H1 (cell line): ENCODE measurements at regions not wholly inside any gene's neighbourhood (a gene's known extent, or its start where the extent isn't known, plus 50 kb on each side); places are given as distances from the start of the nearest gene placed in this dataset.

Experiments used
- CTCF ChIA-PET: fragments of 300-600 bp; sonication (Branson Sonifier 250); formaldehyde crosslinking; loops from one replicate; lab custom pipeline; 2021; ENCODE audit not compliant: partially characterized antibody; lab: Charles Lee
- POLR2A ChIA-PET: fragments of 300-600 bp; sonication (Branson Sonifier 250); formaldehyde crosslinking; loops from one replicate; lab custom pipeline; 2021; ENCODE audit warnings: inconsistent platforms; ENCODE audit not compliant: partially characterized antibody; lab: Charles Lee
- DNase-seq, 2 experiments: peaks; one replicate each; pipeline versions ENCODE4 v3.0.0 to v3.0.0-alpha.2; 2010 to 2022; ENCODE audit warnings: low spot score in 2 of 2, low read depth in 1 of 2, mixed read lengths in 1 of 2
- FAIRE-seq: peaks from 2 replicates; lab custom pipeline; 2011; peaks lifted over from hg19 to GRCh38; lab: Jason Lieb, UNC
- H2AFZ ChIP-seq: 2 replicates; pipeline ENCODE4 v1.8.1; 2012; ENCODE audit warnings: low read length, inconsistent platforms
- H2AK5ac ChIP-seq: 2 replicates; pipeline ENCODE4 v1.6.1; 2013; ENCODE audit warnings: low read depth, low read length
- H2BK120ac ChIP-seq: replicated peaks from 2 replicates; pipeline ENCODE3; 2013; ENCODE audit warnings: low read depth, low read length, inconsistent platforms
- H2BK12ac ChIP-seq: 2 replicates; pipeline ENCODE4 v1.6.1; 2013; ENCODE audit warnings: low read depth, low read length
- H2BK15ac ChIP-seq: 2 replicates; pipeline ENCODE4 v1.6.1; 2013; ENCODE audit warnings: low read length
- H2BK20ac ChIP-seq: 2 replicates; pipeline ENCODE4 v1.6.1; 2013; ENCODE audit warnings: low read length
- H2BK5ac ChIP-seq: 2 replicates; pipeline ENCODE4 v1.6.1; 2013; ENCODE audit warnings: low read depth, low read length
- H3K14ac ChIP-seq: 2 replicates; pipeline ENCODE4 v1.6.1; 2013; ENCODE audit warnings: inconsistent platforms; ENCODE audit not compliant: insufficient read length
- H3K18ac ChIP-seq: 2 replicates; pipeline ENCODE4 v1.6.1; 2013; ENCODE audit warnings: low read length; ENCODE audit errors: extremely low read depth
- H3K23ac ChIP-seq: 2 replicates; pipeline ENCODE4 v1.6.1; 2013; ENCODE audit warnings: inconsistent platforms; ENCODE audit not compliant: insufficient read length
- H3K23me2 ChIP-seq: 2 replicates; pipeline ENCODE4 v1.6.1; 2013; ENCODE audit warnings: low read depth, low read length
- H3K27ac ChIP-seq: 2 replicates; pipeline ENCODE4 v1.6.1; 2011; ENCODE audit warnings: low read depth, low read length, inconsistent platforms
- H3K27me3 ChIP-seq, 4 experiments: replicated peaks in 1 of 4; 1 replicate in 1 of 4; 2 replicates in 3 of 4; pipeline versions ENCODE4 v1.6.1 to v1.8.1; 2011 to 2013; ENCODE audit warnings: low read length in 3 of 4, mild to moderate bottlenecking in 3 of 4, inconsistent platforms in 2 of 4, mixed read lengths in 2 of 4, moderate library complexity in 1 of 4; ENCODE audit not compliant: control insufficient read depth in 3 of 4, insufficient read depth in 3 of 4; ENCODE audit errors: extremely low read depth in 1 of 4
- H3K36me3 ChIP-seq, 4 experiments: 2 replicates each; pipeline versions ENCODE4 v1.6.1 to v1.8.1; 2011 to 2013; ENCODE audit warnings: mild to moderate bottlenecking in 4 of 4, low read length in 3 of 4, moderate library complexity in 2 of 4, control low read depth in 1 of 4, inconsistent platforms in 1 of 4; ENCODE audit not compliant: insufficient read depth in 4 of 4, control insufficient read depth in 2 of 4
- H3K4ac ChIP-seq: replicated peaks from 2 replicates; pipeline ENCODE3; 2013; ENCODE audit warnings: low read length, low read depth, mixed read lengths, inconsistent platforms; ENCODE audit not compliant: insufficient read length
- H3K4me1 ChIP-seq, 4 experiments: replicated peaks in 1 of 4; 1 replicate in 1 of 4; 2 replicates in 3 of 4; pipeline versions ENCODE4 v1.6.1 to v1.8.1; 2011 to 2013; ENCODE audit warnings: low read length in 3 of 4, inconsistent platforms in 2 of 4, mixed read lengths in 1 of 4; ENCODE audit not compliant: insufficient read depth in 4 of 4, control insufficient read depth in 3 of 4
- H3K4me2 ChIP-seq, 2 experiments: 2 replicates each; pipeline versions ENCODE4 v1.6.1 to v1.8.1; 2011 to 2013; ENCODE audit warnings: low read depth in 2 of 2, low read length in 2 of 2, control low read depth in 1 of 2, inconsistent platforms in 1 of 2, mild to moderate bottlenecking in 1 of 2; ENCODE audit not compliant: insufficient read depth in 1 of 2
- H3K4me3 ChIP-seq, 4 experiments: fragments of 200-600, 300-600 bp in 1 of 4; sonication (generic), shearing (Covaris generic), sonication (Bioruptor Twin) in 1 of 4; 2 replicates each; pipeline versions ENCODE4 v1.5.1 to v1.8.1; 2011 to 2016; ENCODE audit warnings: low read length in 4 of 4, low read depth in 3 of 4, control low read depth in 2 of 4, inconsistent platforms in 2 of 4, mild to moderate bottlenecking in 2 of 4, mixed read lengths in 1 of 4, moderate library complexity in 1 of 4; ENCODE audit not compliant: insufficient read depth in 2 of 4; ENCODE audit errors: extremely low read depth in 1 of 4
- H3K56ac ChIP-seq: replicated peaks from 2 replicates; pipeline ENCODE3; 2013; ENCODE audit warnings: low read depth, mild to moderate bottlenecking, mixed read lengths, low read length, inconsistent platforms; ENCODE audit not compliant: insufficient read length
- H3K79me1 ChIP-seq: 2 replicates; pipeline ENCODE4 v1.6.1; 2013; ENCODE audit warnings: low read depth, low read length, control low read depth
- H3K79me2 ChIP-seq, 2 experiments: 2 replicates each; pipeline versions ENCODE4 v1.6.1 to v1.8.1; 2012 to 2013; ENCODE audit warnings: low read length in 2 of 2, mild to moderate bottlenecking in 2 of 2, inconsistent platforms in 1 of 2; ENCODE audit not compliant: insufficient read depth in 2 of 2, control insufficient read depth in 1 of 2
- H3K9ac ChIP-seq, 4 experiments: replicated peaks in 1 of 4; 1 replicate in 1 of 4; 2 replicates in 3 of 4; pipeline versions ENCODE4 v1.6.1 to v1.8.1; 2011 to 2013; ENCODE audit warnings: low read depth in 3 of 4, low read length in 3 of 4, control low read depth in 2 of 4, mild to moderate bottlenecking in 2 of 4, moderate library complexity in 2 of 4, inconsistent platforms in 1 of 4; ENCODE audit errors: extremely low read depth in 1 of 4
- H3K9me3 ChIP-seq, 2 experiments: 2 replicates each; pipeline versions ENCODE4 v1.6.1 to v1.8.1; 2012 to 2013; ENCODE audit warnings: mild to moderate bottlenecking in 2 of 2, moderate library complexity in 2 of 2, control low read depth in 1 of 2, inconsistent platforms in 1 of 2, low read depth in 1 of 2, low read length in 1 of 2, mixed read lengths in 1 of 2; ENCODE audit not compliant: insufficient read depth in 2 of 2
- H4K20me1 ChIP-seq, 2 experiments: replicated peaks in 1 of 2; 2 replicates each; pipeline versions ENCODE3 to v1.8.1; 2011 to 2013; ENCODE audit warnings: inconsistent platforms in 2 of 2, low read length in 2 of 2, mild to moderate bottlenecking in 1 of 2; ENCODE audit not compliant: insufficient read depth in 2 of 2, control insufficient read depth in 1 of 2
- H4K5ac ChIP-seq: 2 replicates; pipeline ENCODE4 v1.6.1; 2013; ENCODE audit warnings: low read length, low read depth, mixed read lengths, inconsistent platforms; ENCODE audit not compliant: insufficient read length
- H4K8ac ChIP-seq: 2 replicates; pipeline ENCODE4 v1.8.0; 2013; ENCODE audit warnings: mild to moderate bottlenecking, moderate library complexity, low read length, inconsistent platforms; ENCODE audit not compliant: insufficient read depth; ENCODE audit errors: extremely low read depth
- H4K91ac ChIP-seq: replicated peaks from 2 replicates; pipeline ENCODE3; 2013; ENCODE audit warnings: low read length, mixed read lengths, inconsistent platforms; ENCODE audit not compliant: insufficient read length
- CHD1 ChIP-seq: IDR thresholded peaks from 2 replicates; pipeline ENCODE4 v1.6.1; 2012; ENCODE audit warnings: low read depth, low read length, improper control_type of control experiment
- CREB1 ChIP-seq: IDR thresholded peaks from 2 replicates; pipeline ENCODE4 v1.6.1; 2012; ENCODE audit warnings: inconsistent platforms
- KDM1A ChIP-seq: fragments of 200-600, 300-600 bp; sonication (generic); IDR thresholded peaks from 2 replicates; pipeline ENCODE4 v1.7.1; 2016; ENCODE audit warnings: mild to moderate bottlenecking, low read length, borderline replicate concordance
- RBBP5 ChIP-seq: IDR thresholded peaks from 2 replicates; pipeline ENCODE4 v1.7.1; 2012; ENCODE audit warnings: low read depth, mild to moderate bottlenecking, inconsistent platforms, low read length, moderate library complexity, borderline replicate concordance
- SP4 ChIP-seq: IDR thresholded peaks from 2 replicates; pipeline ENCODE4 v1.6.1; 2012; ENCODE audit warnings: low read length, inconsistent platforms
- TAF7 ChIP-seq: optimal IDR thresholded peaks from 2 replicates; pipeline ENCODE3; 2011; ENCODE audit warnings: low read depth, mild to moderate bottlenecking, inconsistent platforms, low read length, moderate library complexity, borderline replicate concordance
- TBP ChIP-seq: IDR thresholded peaks from 2 replicates; pipeline ENCODE4 v1.6.1; 2011; ENCODE audit warnings: low read depth, low read length, improper control_type of control experiment
- WGBS, 2 experiments: shearing (Covaris generic) in 1 of 2; methylation state at CpG; one replicate each; pipeline versions ENCODE4 v1.1.6 to v1.1.7; 2013 to 2015; ENCODE audit warnings: low lambda C conversion rate in 2 of 2, mixed read lengths in 2 of 2, inconsistent platforms in 1 of 2, low coverage in 1 of 2, missing lambda C conversion rate in 1 of 2; ENCODE audit not compliant: insufficient replicate concordance in 2 of 2, insufficient coverage in 1 of 2, insufficient read length in 1 of 2; ENCODE audit errors: extremely low coverage in 1 of 2, missing lambda C conversion rate in 1 of 2; 5-methylcytosine and 5-hydroxymethylcytosine counted together

- Histone ChIP-seq H3K18ac (no peak overlapping the region), H3K23ac (no peak overlapping the region), H2AK5ac (no peak overlapping the region), H4K5ac (no peak overlapping the region), H3K27ac (no peak overlapping the region), H2BK5ac (no peak overlapping the region), H4K8ac (no peak overlapping the region), H3K79me1 (no peaks in the 10 kb centered on the region), H2BK120ac (no peak overlapping the region), H3K9me3 (no peaks in the 10 kb centered on the region), H2BK12ac (no peak overlapping the region), H2BK15ac (no peak overlapping the region), H3K14ac (no peak overlapping the region), H3K9ac (no peak overlapping the region), H4K91ac (no peak overlapping the region), H3K56ac (no peak overlapping the region), H2AFZ (no peak overlapping the region), H4K20me1 (no peaks in the 10 kb centered on the region), H3K4me2 (no peak overlapping the region), H2BK20ac (no peak overlapping the region), H3K79me2 (no peaks in the 10 kb centered on the region), H3K23me2 (no peaks in the 10 kb centered on the region), H3K4me3 (no peak overlapping the region), H3K4me1 (no peaks in the 10 kb centered on the region), H3K4ac (no peak overlapping the region), H3K36me3 (no peaks in the 10 kb centered on the region), H3K27me3 (no peaks in the 10 kb centered on the region)
- 98% methylated on average over 2 of the region's 2 CpGs; no CpG with 5 or more reads in 1 of the 2 experiments for WGBS, 2 experiments
- FAIRE-seq (no peak), DNase-seq (no peak)
- TF ChIP-seq TBP = no peak
- TF ChIP-seq KDM1A = no peak
- TF ChIP-seq CHD1 = no peak
- TF ChIP-seq CREB1 = no peak
- no peak for TF ChIP-seq TAF7
- no peak for TF ChIP-seq RBBP5
- TF ChIP-seq SP4 = no peak
- CTCF ChIA-PET = no interaction called here
- POLR2A ChIA-PET = no interaction called here
These were observed 1127.1 kb upstream of the CNTN5 start for GRCh38 chr11:97893612-97894011.
